Muscle layer of duodenum (tissue), 2 donors: ENCODE measurements at regions not wholly inside any gene's neighbourhood (a gene's known extent, or its start where the extent isn't known, plus 50 kb on each side); places are given as distances from the start of the nearest gene placed in this dataset.

Experiments
- H3K27ac ChIP-seq: one replicate; pipeline ENCODE4 v1.7.0; 2013; ENCODE audit warnings: mild to moderate bottlenecking, low read length
- H3K27me3 ChIP-seq: one replicate; pipeline ENCODE4 v1.7.0; 2013; ENCODE audit warnings: low read depth, mild to moderate bottlenecking, control low read depth, low read length
- H3K36me3 ChIP-seq, 2 donors: one replicate each; pipeline ENCODE4 v1.7.0; 2013; ENCODE audit warnings: low read length in 2 of 2, control low read depth in 1 of 2, mild to moderate bottlenecking in 1 of 2; ENCODE audit not compliant: insufficient read depth in 2 of 2, control insufficient read depth in 1 of 2
- H3K4me1 ChIP-seq, 2 donors: one replicate each; pipeline ENCODE4 v1.7.0; 2013; ENCODE audit warnings: low read length in 2 of 2, mild to moderate bottlenecking in 2 of 2, control low read depth in 1 of 2, moderate library complexity in 1 of 2; ENCODE audit not compliant: insufficient read depth in 2 of 2, control insufficient read depth in 1 of 2
- H3K4me3 ChIP-seq, 2 donors: one replicate each; pipeline ENCODE4 v1.7.0; 2013; ENCODE audit warnings: low read length in 2 of 2, low read depth in 1 of 2, mild to moderate bottlenecking in 1 of 2
- H3K9me3 ChIP-seq, 2 donors: one replicate each; pipeline ENCODE4 v1.7.0; 2013; ENCODE audit warnings: low read length in 2 of 2, control low read depth in 1 of 2, mild to moderate bottlenecking in 1 of 2; ENCODE audit not compliant: control insufficient read depth in 1 of 2
- donor health status: healthy.

DNA sequence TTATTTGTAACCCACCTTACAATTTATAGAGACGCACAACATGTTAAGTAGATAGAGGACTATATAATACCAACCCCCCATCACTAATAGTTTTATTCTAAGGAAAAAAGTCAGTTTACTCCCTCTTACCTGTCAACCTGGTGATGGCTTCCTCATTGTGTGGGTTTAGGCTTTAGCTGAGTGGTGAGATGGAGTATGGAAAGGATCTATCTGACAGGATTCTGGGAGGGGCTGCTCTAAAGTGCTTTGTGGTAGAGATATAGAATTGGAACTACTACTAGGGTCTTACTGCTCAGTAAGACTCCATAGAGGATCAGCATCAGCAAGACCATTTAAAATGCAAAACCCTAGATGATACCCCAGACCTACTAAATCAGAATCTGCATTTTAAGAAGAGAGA, 82.1 kb upstream of the IFNE start:
- Histone ChIP-seq H3K9me3 (no peaks in the 10 kb centered on the region), H3K4me3 (no peak overlapping the region), H3K36me3 (no peaks in the 10 kb centered on the region), H3K4me1 (peaks cover 0 to 9% of the 10 kb centered on the region in 2 donors), H3K27ac (no peak overlapping the region), H3K27me3 (peaks cover 17% of the 10 kb centered on the region)

DNA sequence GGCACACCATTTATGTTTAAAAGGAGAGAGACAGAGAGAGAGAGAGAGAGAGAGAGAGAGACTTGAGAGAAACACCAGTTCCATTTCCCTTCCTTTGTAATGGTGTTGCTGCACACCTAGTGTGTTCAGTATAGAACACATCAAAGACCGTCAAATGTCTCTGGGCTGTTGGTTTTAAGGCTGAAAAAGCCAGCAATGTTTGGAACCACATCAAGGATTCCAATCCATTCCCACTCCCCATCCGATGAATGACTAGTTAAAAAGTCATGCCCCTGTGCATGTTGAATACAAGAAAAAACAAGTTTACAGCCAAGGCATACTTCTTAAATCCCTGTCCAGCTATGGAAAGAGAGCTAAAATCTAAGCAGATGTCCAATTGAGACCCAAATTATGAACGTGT, 83.0 kb upstream of the IFNE start:
- no peaks in the 10 kb centered on the region for H3K36me3 ChIP-seq
- H3K27me3 ChIP-seq = peaks cover 10% of the 10 kb centered on the region
- H3K4me3 ChIP-seq = no peak overlapping the region
- H3K4me1 ChIP-seq = peaks cover 0 to 2% of the 10 kb centered on the region in 2 donors
- no peaks in the 10 kb centered on the region for H3K9me3 ChIP-seq
- no peak overlapping the region for H3K27ac ChIP-seq

DNA sequence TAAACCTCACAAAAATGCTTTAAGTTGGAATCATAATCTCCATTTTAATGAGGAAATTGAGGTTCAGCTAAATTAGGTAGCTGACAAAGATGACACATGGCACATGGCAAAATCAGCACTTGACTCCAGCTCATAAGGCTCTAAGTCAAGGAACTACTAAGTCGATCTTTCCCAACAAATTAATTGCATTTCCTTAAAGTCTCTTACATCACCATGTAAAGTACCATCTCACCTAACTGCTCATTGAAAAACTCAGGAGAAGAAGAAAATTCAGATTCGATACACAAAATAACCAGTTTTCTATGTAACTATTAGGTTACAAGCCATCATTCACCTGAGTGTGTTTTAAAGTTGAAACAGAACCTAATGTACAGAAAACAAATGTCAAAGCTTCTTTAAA, 85.8 kb upstream of the IFNE start:
- no peaks in the 10 kb centered on the region for H3K9me3 ChIP-seq
- no peaks in the 10 kb centered on the region for H3K36me3 ChIP-seq
- H3K4me1 ChIP-seq = no peaks in the 10 kb centered on the region
- H3K27ac ChIP-seq = no peak overlapping the region
- H3K4me3 ChIP-seq = no peak overlapping the region
- peaks cover 5% of the 10 kb centered on the region for H3K27me3 ChIP-seq

DNA sequence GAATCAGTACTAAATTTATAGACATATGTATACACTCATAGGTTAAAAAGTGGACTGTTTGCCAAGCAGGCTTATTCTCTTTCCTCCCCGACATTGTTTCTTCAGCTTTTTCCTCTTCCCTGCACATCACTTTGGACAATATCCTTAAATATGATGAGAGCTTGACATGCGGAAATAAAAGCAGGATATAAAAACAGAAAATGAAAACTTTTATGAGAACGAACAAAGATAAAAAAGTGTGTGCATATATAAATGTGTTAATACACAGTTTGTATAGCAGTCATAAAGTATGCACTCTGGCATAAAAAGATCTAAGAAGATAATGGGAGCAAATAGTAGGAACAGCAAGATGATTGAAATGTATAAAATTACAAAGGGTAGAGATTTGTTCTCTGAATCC, 86.4 kb upstream of the IFNE start:
- H3K27ac ChIP-seq = no peak overlapping the region
- no peak overlapping the region for H3K4me3 ChIP-seq
- no peaks in the 10 kb centered on the region for H3K9me3 ChIP-seq
- no peaks in the 10 kb centered on the region for H3K4me1 ChIP-seq
- peaks cover 5% of the 10 kb centered on the region for H3K27me3 ChIP-seq
- H3K36me3 ChIP-seq = no peaks in the 10 kb centered on the region

DNA sequence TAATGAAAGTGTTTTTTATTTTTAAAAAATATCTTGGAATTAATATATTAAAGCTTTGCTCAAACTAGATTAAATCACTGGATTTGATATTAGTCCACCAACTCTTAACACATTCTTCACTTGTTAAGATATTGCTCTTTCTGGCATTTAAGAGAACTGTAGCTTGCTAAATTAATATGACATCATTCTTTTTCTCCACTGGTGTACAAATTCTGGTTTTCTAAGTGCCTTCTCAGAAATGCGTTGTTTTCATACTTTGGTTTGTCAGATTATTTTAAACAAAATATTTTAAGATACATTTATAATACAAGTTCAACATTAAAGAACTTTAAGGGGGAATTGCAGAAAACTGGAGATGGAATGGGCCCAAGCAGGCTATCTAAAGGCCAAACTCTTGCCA, 87.6 kb upstream of the IFNE start:
- H3K9me3 ChIP-seq = no peaks in the 10 kb centered on the region
- no peak overlapping the region for H3K4me3 ChIP-seq
- H3K36me3 ChIP-seq = no peaks in the 10 kb centered on the region
- H3K4me1 ChIP-seq = no peaks in the 10 kb centered on the region
- no peaks in the 10 kb centered on the region for H3K27me3 ChIP-seq
- no peak overlapping the region for H3K27ac ChIP-seq

- Histone ChIP-seq H3K4me3 (no peak overlapping the region), H3K27me3 (no peaks in the 10 kb centered on the region), H3K36me3 (no peaks in the 10 kb centered on the region), H3K4me1 (no peaks in the 10 kb centered on the region), H3K27ac (no peak overlapping the region), H3K9me3 (no peaks in the 10 kb centered on the region)
Observed at GRCh38 chr9:21570643-21571275, 88.6 kb upstream of the IFNE start.

- Histone ChIP-seq H3K36me3 (no peaks in the 10 kb centered on the region), H3K9me3 (no peaks in the 10 kb centered on the region), H3K27me3 (no peaks in the 10 kb centered on the region), H3K4me1 (peaks cover 0 to 3% of the 10 kb centered on the region in 2 donors), H3K4me3 (no peak overlapping the region), H3K27ac (no peak overlapping the region)
Observed at GRCh38 chr9:21574261-21574660, 92.1 kb upstream of the IFNE start.

GRCh38 chr9:21576331-21577189, 94.4 kb upstream of the IFNE start:
- H3K27ac ChIP-seq = no peak overlapping the region
- H3K27me3 ChIP-seq = no peaks in the 10 kb centered on the region
- peaks cover 0 to 3% of the 10 kb centered on the region in 2 donors for H3K4me1 ChIP-seq
- no peak overlapping the region for H3K4me3 ChIP-seq
- H3K9me3 ChIP-seq = no peaks in the 10 kb centered on the region
- no peaks in the 10 kb centered on the region for H3K36me3 ChIP-seq

DNA sequence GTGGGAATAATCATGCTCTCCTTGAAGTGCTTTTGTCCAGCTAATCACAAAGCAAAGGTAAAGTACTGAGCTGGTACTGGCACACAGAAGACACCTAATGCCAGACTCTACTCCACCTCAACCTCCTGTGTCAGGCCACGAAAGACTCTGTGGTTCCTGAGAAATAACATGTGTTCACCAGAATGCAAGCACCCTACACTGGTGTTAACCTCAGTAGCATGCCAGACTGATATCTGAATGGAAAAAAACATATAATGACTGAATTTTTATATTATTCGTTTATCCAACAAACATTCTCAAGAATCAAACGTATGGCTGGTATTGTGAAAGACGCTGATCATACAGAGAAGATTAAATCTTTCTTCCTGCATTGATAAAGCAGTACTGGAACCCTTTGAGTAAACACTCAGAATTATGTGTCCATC, 97.1 kb upstream of the IFNE start:
- Histone ChIP-seq H3K27me3 (no peaks in the 10 kb centered on the region), H3K4me1 (peaks cover 0 to 3% of the 10 kb centered on the region in 2 donors), H3K27ac (no peak overlapping the region), H3K4me3 (no peak overlapping the region), H3K36me3 (no peaks in the 10 kb centered on the region), H3K9me3 (no peaks in the 10 kb centered on the region)

DNA sequence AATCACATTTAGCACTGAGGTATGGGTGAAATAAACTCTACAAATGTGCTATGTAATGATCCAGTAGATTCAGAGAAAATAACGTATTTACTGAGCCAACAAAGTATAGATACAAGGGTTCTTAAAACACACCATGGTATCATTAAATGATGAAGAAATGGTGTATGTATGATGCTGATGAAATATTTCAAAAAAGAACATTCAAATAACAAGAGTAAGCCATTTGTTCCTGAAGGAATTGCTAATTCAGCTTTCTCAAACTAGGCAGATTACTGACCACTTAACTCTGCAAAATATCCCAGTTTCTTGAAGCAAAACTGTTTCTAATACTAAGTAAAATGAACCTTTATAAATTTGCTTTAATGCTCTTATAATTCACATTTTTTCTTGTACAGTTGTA, 97.6 kb upstream of the IFNE start:
- no peak overlapping the region for H3K27ac ChIP-seq
- peaks cover 0 to 3% of the 10 kb centered on the region in 2 donors for H3K4me1 ChIP-seq
- no peaks in the 10 kb centered on the region for H3K36me3 ChIP-seq
- no peak overlapping the region for H3K4me3 ChIP-seq
- no peaks in the 10 kb centered on the region for H3K9me3 ChIP-seq
- H3K27me3 ChIP-seq = no peaks in the 10 kb centered on the region

GRCh38 chr9:21580636-21581378, 98.7 kb upstream of the IFNE start:
- Histone ChIP-seq H3K4me1 (peaks cover 0 to 3% of the 10 kb centered on the region in 2 donors), H3K27me3 (no peaks in the 10 kb centered on the region), H3K9me3 (no peaks in the 10 kb centered on the region), H3K4me3 (no peak overlapping the region), H3K27ac (no peak overlapping the region), H3K36me3 (no peaks in the 10 kb centered on the region)
